Stimulated activated CD8-positive, alpha-beta memory T cell treated with anti-CD3 and anti-CD28 coated beads, Interleukin-4, amount 100 ng/mL, for 48 hours (primary cell): ENCODE measurements at regions not wholly inside any gene's neighbourhood (a gene's known extent, or its start where the extent isn't known, plus 50 kb on each side); places are given as distances from the start of the nearest gene placed in this dataset.
"Not testable (repeated sequence)": the region's sequence is repeated elsewhere in the genome, so short reads cannot be mapped to it uniquely, and the experiment has no call there.

ENCODE experiments used
- DNase-seq: peaks from one replicate; pipeline ENCODE4 v3.0.0-alpha.2; 2020

DNA sequence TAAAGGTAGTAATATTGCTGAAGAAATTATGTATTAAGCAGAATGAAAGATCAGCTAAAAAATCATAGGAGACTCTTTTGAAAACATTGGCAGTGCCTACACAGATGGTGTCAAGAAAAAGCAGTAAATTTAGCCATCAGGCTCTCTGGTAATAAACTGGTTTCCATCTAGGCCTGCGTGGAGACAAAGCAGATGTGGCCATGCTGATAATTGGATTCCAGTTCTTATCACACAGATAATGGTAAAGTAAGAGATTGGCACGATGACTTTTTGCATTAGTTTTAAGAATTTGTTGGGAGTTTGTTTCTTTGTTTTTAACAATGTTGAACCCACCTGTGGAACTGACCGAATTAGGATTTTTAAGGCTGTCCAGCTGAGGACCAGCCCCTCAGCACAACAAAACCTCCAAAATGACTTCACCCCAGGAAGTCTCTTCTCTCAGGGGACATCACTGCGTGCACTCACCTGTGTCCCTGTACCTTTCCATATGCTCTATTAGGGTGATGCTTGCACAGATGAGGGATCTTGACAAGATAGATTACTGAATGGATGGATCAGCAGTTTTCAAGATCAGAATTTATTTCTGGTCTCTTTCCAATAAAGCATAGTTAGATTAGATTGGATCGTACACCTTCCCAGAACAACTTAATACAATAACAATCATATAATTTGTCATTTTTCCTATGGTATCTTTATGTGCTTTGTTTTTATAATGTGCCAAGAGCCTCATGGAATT is 69.1 kb upstream of the DNAJC10 start:
- DNase-seq: no peak

DNA sequence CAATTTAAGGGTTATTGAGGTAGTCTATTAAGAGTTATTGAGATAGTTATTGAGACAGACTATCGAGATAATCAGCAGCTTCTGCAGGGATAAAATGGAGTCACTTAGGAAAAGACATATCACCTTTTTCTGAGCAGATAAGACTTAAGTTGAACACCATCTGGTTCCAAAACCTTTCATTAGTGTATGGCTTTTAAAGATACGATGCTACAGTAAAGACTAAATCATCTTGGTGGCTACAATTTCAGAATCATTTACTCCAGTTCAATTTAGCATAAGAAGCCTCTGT is 68.6 kb upstream of the DNAJC10 start:
- DNase-seq: no peak

DNA sequence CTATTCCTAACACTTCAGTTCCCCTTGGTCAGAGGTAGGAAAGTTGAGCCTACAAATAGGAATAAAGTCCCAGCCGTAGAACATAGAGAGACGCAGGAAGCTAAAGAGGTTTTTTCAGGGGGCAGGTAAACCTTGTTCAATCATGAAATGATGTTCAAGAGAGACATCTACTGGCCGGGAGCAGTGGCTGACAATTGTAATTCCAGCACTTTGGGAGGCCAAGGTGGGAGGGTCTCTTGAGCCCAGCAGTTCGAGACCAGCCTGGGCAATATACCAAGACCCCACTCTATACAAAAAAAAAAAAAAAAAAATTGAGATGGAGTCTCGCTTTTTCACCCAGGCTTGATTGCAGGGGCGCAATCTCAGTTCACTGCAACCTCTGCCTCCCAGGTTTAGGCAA is 66.7 kb upstream of the DNAJC10 start:
- DNase-seq: no peak

GRCh38 chr2:182650704-182651103 is 65.4 kb upstream of the DNAJC10 start:
- no peak for DNase-seq

DNA sequence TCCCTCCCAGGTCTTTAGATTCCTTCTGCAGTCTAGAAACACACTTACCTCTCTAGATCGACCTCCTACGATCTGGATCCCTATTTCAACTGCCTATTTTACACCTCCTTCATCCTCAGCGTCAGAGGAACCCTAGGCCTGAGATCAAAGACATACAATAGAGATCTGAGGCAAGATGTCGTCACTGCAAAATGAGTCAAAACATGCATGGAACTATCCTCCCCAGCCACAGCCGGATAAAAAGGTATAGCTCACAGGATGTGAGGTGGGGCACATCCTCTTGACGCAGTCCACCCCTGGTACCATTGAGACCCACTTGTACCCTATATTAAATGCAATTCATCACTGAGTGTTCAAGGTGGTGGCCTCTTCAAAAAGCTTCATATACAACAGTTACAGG is 63.7 kb upstream of the DNAJC10 start:
- no peak for DNase-seq

DNA sequence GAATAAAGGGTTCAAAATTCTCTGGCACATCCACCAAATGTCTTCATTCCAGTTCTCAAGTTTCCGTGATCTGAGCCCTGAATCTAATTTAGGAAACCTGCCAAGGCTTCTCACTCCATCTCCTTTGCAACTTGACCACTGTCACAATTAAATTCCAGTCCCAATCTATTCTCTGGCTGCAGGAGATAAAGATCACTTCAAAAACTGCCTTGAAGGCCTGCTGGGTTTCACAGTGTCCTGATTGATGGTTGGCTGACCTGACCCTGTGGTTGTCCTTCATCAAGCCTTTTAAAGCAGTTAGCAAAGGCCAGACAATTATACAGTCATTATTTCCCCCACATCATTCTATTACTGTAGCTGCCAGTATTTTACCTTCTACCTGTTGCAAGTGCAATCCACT is 60.3 kb upstream of the DNAJC10 start:
- no peak for DNase-seq

- no peak for DNase-seq
Measured at GRCh38 chr2:182664212-182664611, 51.8 kb upstream of the DNAJC10 start.

GRCh38 chr2:182665500-182665899 is 50.6 kb upstream of the DNAJC10 start:
- not testable (repeated sequence) for DNase-seq
